Neuronal stem cell (in vitro differentiated cells): ENCODE measurements at regions not wholly inside any gene's neighbourhood (a gene's known extent, or its start where the extent isn't known, plus 50 kb on each side); places are given as distances from the start of the nearest gene placed in this dataset.

Experiments used
- DNase-seq: peaks from one replicate; pipeline ENCODE4 v3.0.0-alpha.2; 2013; ENCODE audit warnings: low spot score
- H2AFZ ChIP-seq: one replicate; pipeline ENCODE4 v1.6.1; 2013; ENCODE audit warnings: mild to moderate bottlenecking, low read length, inconsistent platforms
- H2AK5ac ChIP-seq: 2 replicates; pipeline ENCODE4 v1.6.1; 2013; ENCODE audit warnings: low read depth, mild to moderate bottlenecking, inconsistent platforms, low read length, moderate library complexity, mixed read lengths
- H2BK120ac ChIP-seq: 2 replicates; pipeline ENCODE4 v1.6.1; 2013; ENCODE audit warnings: low read depth, mild to moderate bottlenecking, inconsistent platforms, low read length, moderate library complexity, mixed read lengths
- H2BK12ac ChIP-seq: one replicate; pipeline ENCODE4 v1.6.1; 2013; ENCODE audit warnings: low read length, inconsistent platforms
- H2BK15ac ChIP-seq: 2 replicates; pipeline ENCODE4 v1.6.1; 2013; ENCODE audit warnings: mild to moderate bottlenecking, low read length, inconsistent platforms, mixed read lengths
- H2BK5ac ChIP-seq: one replicate; pipeline ENCODE4 v1.6.1; 2013; ENCODE audit warnings: inconsistent platforms, mild to moderate bottlenecking, low read length, moderate library complexity
- H3K14ac ChIP-seq: one replicate; pipeline ENCODE4 v1.6.1; 2013; ENCODE audit warnings: low read length, inconsistent platforms
- H3K18ac ChIP-seq: 2 replicates; pipeline ENCODE4 v1.6.1; 2013; ENCODE audit warnings: low read length, inconsistent platforms
- H3K23ac ChIP-seq: 2 replicates; pipeline ENCODE4 v1.6.1; 2013; ENCODE audit warnings: low read depth, mild to moderate bottlenecking, mixed read lengths, low read length, inconsistent platforms; ENCODE audit not compliant: poor library complexity
- H3K27ac ChIP-seq: replicated peaks from 3 replicates; pipeline ENCODE4 v1.5.1; 2013; ENCODE audit warnings: low read length, inconsistent platforms
- H3K27me3 ChIP-seq, 3 experiments: 2 replicates each; pipeline ENCODE4 v1.6.1; 2013; ENCODE audit warnings: low read length in 3 of 3, mild to moderate bottlenecking in 2 of 3, inconsistent platforms in 1 of 3, low read depth in 1 of 3, mixed read lengths in 1 of 3, moderate library complexity in 1 of 3; ENCODE audit not compliant: control insufficient read depth in 3 of 3, insufficient read depth in 3 of 3
- H3K36me3 ChIP-seq, 2 donors: replicated peaks in 1 of 2; 2 replicates each; pipeline ENCODE4 v1.6.1; 2013; ENCODE audit warnings: low read length in 2 of 2; ENCODE audit not compliant: control insufficient read depth in 2 of 2, insufficient read depth in 2 of 2
- H3K4ac ChIP-seq: 2 replicates; pipeline ENCODE4 v1.6.1; 2013; ENCODE audit warnings: inconsistent platforms, mild to moderate bottlenecking, low read length, moderate library complexity
- H3K4me1 ChIP-seq, 2 donors: 1 replicate in 1 of 2; 2 replicates in 1 of 2; pipeline ENCODE4 v1.6.1; 2013; ENCODE audit warnings: low read length in 2 of 2, low read depth in 1 of 2; ENCODE audit not compliant: control insufficient read depth in 2 of 2, insufficient read depth in 1 of 2
- H3K4me2 ChIP-seq: one replicate; pipeline ENCODE4 v1.6.1; 2013; ENCODE audit warnings: mild to moderate bottlenecking, low read length, inconsistent platforms; ENCODE audit not compliant: insufficient read depth, poor library complexity, severe bottlenecking
- H3K4me3 ChIP-seq, 2 donors: 2 replicates each; pipeline ENCODE4 v1.5.1; 2013; ENCODE audit warnings: low read length in 2 of 2, mild to moderate bottlenecking in 2 of 2, inconsistent platforms in 1 of 2, moderate library complexity in 1 of 2
- H3K79me1 ChIP-seq: one replicate; pipeline ENCODE4 v1.6.1; 2013; ENCODE audit warnings: low read depth, mild to moderate bottlenecking, inconsistent platforms, low read length, moderate library complexity
- H3K9ac ChIP-seq: one replicate; pipeline ENCODE4 v1.6.1; 2013; ENCODE audit warnings: mild to moderate bottlenecking, low read depth, low read length, inconsistent platforms; ENCODE audit not compliant: poor library complexity
- H3K9me3 ChIP-seq, 2 donors: replicated peaks in 1 of 2; 2 replicates each; pipeline versions ENCODE3 to v1.6.1; 2013; ENCODE audit warnings: low read length in 2 of 2, mild to moderate bottlenecking in 2 of 2, inconsistent platforms in 1 of 2, low read depth in 1 of 2, mixed read lengths in 1 of 2, moderate library complexity in 1 of 2; ENCODE audit not compliant: control insufficient read depth in 2 of 2, insufficient read depth in 1 of 2
- H4K8ac ChIP-seq: one replicate; pipeline ENCODE4 v1.6.1; 2013; ENCODE audit warnings: low read depth, mild to moderate bottlenecking, inconsistent platforms, low read length, moderate library complexity
- H4K91ac ChIP-seq: one replicate; pipeline ENCODE4 v1.6.1; 2013; ENCODE audit warnings: low read length, low read depth, mild to moderate bottlenecking, inconsistent platforms; ENCODE audit not compliant: poor library complexity
- WGBS, 2 donors: extraction: QIAGEN DNeasy Blood & Tissue Kit; methylation state at CpG; one replicate each; pipeline ENCODE4 v1.1.7; 2013; ENCODE audit warnings: missing lambda C conversion rate in 2 of 2, mixed read lengths in 1 of 2; ENCODE audit not compliant: insufficient read length in 2 of 2, insufficient replicate concordance in 1 of 2; ENCODE audit errors: extremely low coverage in 2 of 2; 5-methylcytosine and 5-hydroxymethylcytosine counted together

DNA sequence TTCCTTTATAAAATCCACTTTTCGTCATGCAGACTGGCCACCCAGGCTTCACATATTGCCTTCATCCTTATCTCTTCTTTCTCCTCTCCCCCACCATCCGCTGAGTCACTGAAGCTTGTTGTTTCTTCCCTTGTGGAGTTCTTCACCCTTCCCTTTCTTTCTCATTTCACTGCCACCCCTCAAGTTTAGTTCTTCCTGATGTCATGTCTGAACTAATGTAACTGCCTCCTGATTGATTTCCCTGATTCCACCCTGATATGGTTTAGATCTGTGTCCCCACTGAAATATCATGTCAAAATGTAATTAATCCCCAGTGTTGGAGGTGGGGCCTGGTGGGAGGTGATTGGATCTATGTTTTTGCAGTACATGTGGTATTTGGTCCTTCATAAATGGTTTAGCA is 151.4 kb downstream of the CPEB2 start:
- H4K8ac ChIP-seq: no peak overlapping the region
- H3K9me3 ChIP-seq: no peaks in the 10 kb centered on the region
- DNase-seq: no peak
- no CpG with 5 or more reads among the region's 2 CpGs for WGBS, 2 donors
- H2AFZ ChIP-seq: no peak overlapping the region
- no peak overlapping the region for H3K4me2 ChIP-seq
- no peak overlapping the region for H3K14ac ChIP-seq
- H3K4me3 ChIP-seq: no peak overlapping the region
- no peaks in the 10 kb centered on the region for H3K27me3 ChIP-seq
- no peak overlapping the region for H3K4ac ChIP-seq
- H3K23ac ChIP-seq: no peak overlapping the region
- no peak overlapping the region for H2AK5ac ChIP-seq
- H4K91ac ChIP-seq: no peak overlapping the region
- no peak overlapping the region for H3K9ac ChIP-seq
- peaks cover 6 to 10% of the 10 kb centered on the region in 2 donors for H3K4me1 ChIP-seq
- H3K79me1 ChIP-seq: no peaks in the 10 kb centered on the region
- H3K27ac ChIP-seq: no peak overlapping the region
- H2BK12ac ChIP-seq: no peak overlapping the region
- H3K18ac ChIP-seq: no peak overlapping the region
- no peak overlapping the region for H2BK15ac ChIP-seq
- no peaks in the 10 kb centered on the region for H3K36me3 ChIP-seq
- H2BK5ac ChIP-seq: no peak overlapping the region
- no peak overlapping the region for H2BK120ac ChIP-seq

DNA sequence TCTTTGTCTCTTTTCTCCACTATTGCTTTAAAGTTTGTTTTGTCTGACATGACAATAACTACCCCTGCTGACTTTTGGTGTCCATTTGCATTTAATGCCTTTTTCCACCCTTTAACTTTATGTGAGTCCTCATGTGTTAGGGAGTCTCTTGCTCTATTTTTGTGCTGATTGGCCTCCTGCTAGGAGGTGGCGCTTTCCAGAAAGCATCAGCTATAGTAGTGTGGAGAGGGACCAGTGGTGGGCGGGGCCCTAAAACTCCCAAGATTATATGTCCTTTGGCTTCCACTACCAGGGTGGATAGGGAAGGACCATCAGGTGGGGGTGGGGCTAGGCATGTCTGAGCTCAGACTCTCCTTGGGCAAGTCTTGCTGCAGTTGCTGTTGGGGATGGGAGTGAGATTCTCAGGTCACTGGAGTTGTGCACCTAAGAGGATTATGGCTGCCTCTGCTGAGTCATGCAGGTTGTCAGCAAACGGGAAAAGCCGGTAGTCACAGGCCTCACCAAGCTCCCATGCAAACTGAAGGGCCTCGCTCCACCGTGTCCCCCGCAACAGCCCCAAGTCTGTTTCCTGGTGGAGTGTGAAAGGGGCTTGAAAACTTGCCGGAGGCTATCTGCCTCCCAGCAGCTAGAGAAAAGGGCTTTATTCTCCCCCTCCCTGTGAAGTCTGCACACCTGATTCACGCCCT is 156.3 kb downstream of the CPEB2 start:
- no peak overlapping the region for H3K4me3 ChIP-seq
- DNase-seq: no peak
- no peak overlapping the region for H2AK5ac ChIP-seq
- H3K27ac ChIP-seq: no peak overlapping the region
- no peak overlapping the region for H2BK120ac ChIP-seq
- H3K4me2 ChIP-seq: no peak overlapping the region
- H4K8ac ChIP-seq: no peak overlapping the region
- no peaks in the 10 kb centered on the region for H3K36me3 ChIP-seq
- no CpG with 5 or more reads among the region's 9 CpGs for WGBS, 2 donors
- H3K27me3 ChIP-seq: no peaks in the 10 kb centered on the region
- no peak overlapping the region for H2AFZ ChIP-seq
- peaks cover 0 to 11% of the 10 kb centered on the region in 2 donors for H3K4me1 ChIP-seq
- no peak overlapping the region for H3K4ac ChIP-seq
- peak overlapping the region; percentile 88 for H3K18ac ChIP-seq
- H4K91ac ChIP-seq: no peak overlapping the region
- H2BK5ac ChIP-seq: no peak overlapping the region
- no peak overlapping the region for H3K14ac ChIP-seq
- no peak overlapping the region for H2BK15ac ChIP-seq
- H2BK12ac ChIP-seq: no peak overlapping the region
- H3K9me3 ChIP-seq: no peaks in the 10 kb centered on the region
- no peak overlapping the region for H3K9ac ChIP-seq
- H3K23ac ChIP-seq: no peak overlapping the region
- no peaks in the 10 kb centered on the region for H3K79me1 ChIP-seq

DNA sequence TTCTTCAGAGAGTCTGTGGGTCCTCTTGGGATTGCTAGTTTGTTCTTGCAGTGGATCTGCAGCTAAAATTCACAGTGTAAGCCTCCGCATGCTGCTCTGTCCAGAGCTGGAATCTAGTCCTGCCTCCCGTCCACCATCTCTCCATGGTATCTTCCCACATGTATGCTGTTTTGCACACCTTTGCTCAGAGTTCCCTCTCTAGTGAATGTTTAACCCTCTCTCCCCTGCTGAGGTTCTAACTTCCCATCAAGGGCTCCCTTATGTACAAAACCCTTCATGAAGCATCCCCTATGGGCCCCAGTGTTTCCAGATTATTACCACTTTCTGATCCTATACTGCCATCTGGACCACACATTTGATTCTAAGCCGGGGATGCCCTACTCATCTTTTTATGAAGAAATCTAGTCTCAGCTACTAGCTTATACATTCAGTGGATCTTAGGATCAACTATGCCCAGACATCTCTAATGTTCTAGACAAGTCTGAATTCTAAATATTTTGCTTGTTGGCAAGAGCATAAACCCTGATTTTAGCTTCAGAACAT is 157.3 kb downstream of the CPEB2 start:
- Histone ChIP-seq H2BK5ac (no peak overlapping the region), H3K23ac (no peak overlapping the region), H3K27me3 (no peaks in the 10 kb centered on the region), H3K4me2 (no peak overlapping the region), H3K36me3 (no peaks in the 10 kb centered on the region), H2BK15ac (no peak overlapping the region), H4K8ac (no peak overlapping the region), H3K4me3 (no peak overlapping the region), H3K27ac (no peak overlapping the region), H3K18ac (no peak overlapping the region), H2BK12ac (no peak overlapping the region), H3K9me3 (no peaks in the 10 kb centered on the region), H3K9ac (no peak overlapping the region), H4K91ac (no peak overlapping the region), H3K4me1 (peaks cover 0 to 11% of the 10 kb centered on the region in 2 donors), H3K4ac (no peak overlapping the region), H3K79me1 (no peaks in the 10 kb centered on the region), H2AFZ (no peak overlapping the region), H2AK5ac (no peak overlapping the region), H2BK120ac (no peak overlapping the region), H3K14ac (no peak overlapping the region)
- no peak for DNase-seq
- no CpG with 5 or more reads among the region's 3 CpGs for WGBS, 2 donors

DNA sequence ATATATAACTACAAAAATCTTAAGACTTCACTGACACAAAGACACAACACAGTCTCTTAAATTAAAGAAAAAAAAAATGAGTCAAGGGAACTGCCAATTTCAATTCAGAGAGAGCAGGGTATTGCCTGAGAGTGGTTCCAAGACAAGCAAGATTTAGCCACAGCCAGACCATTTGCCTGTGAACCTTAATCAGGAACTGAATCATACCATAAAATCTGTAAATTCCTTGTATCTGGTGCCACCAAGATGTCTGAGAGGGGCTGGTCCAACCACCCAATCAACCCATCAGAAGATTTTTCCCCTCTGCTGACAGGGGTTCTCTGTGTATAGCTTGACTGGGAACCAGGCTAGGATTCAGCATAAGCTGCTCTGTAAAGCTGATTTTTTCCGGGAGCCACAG is 159.2 kb downstream of the CPEB2 start:
- Histone ChIP-seq H2BK15ac (no peak overlapping the region), H3K23ac (no peak overlapping the region), H4K91ac (no peak overlapping the region), H2BK12ac (no peak overlapping the region), H3K9me3 (no peaks in the 10 kb centered on the region), H3K14ac (no peak overlapping the region), H3K27me3 (no peaks in the 10 kb centered on the region), H2AFZ (no peak overlapping the region), H2BK120ac (no peak overlapping the region), H3K27ac (no peak overlapping the region), H3K4ac (no peak overlapping the region), H2BK5ac (no peak overlapping the region), H3K9ac (no peak overlapping the region), H3K18ac (no peak overlapping the region), H3K4me3 (no peak overlapping the region), H3K79me1 (no peaks in the 10 kb centered on the region), H3K4me2 (no peak overlapping the region), H4K8ac (no peak overlapping the region), H2AK5ac (no peak overlapping the region), H3K36me3 (no peaks in the 10 kb centered on the region), H3K4me1 (peaks cover 0 to 11% of the 10 kb centered on the region in 2 donors)
- WGBS, 2 donors: no CpG with 5 or more reads among the region's 1 CpG
- no peak for DNase-seq
